Caco-2 (cell line): ENCODE measurements at regions not wholly inside any gene's neighbourhood (a gene's known extent, or its start where the extent isn't known, plus 50 kb on each side); places are given as distances from the start of the nearest gene placed in this dataset.

Experiments used
- BruUV-seq: library from RNA; stranded (reverse); fragments of 400-500 nt; replicated peaks from 2 replicates; lab custom pipeline; 2021; lab: Mats Ljungman, UMichigan
- CTCF ChIA-PET: fragments of 300-600 bp; sonication (Branson Sonifier 250); formaldehyde crosslinking; loops from one replicate; lab custom pipeline; 2022; ENCODE audit warnings: antibody characterized with exemption; lab: Charles Lee
- POLR2A ChIA-PET: fragments of 300-600 bp; sonication (Branson Sonifier 250); formaldehyde crosslinking; loops from one replicate; lab custom pipeline; 2022; ENCODE audit warnings: antibody characterized with exemption; lab: Charles Lee
- DNase-seq, 2 experiments: peaks; one replicate each; pipeline versions ENCODE4 v3.0.0 to v3.0.0-alpha.2; 2020 to 2022
- H3K27me3 ChIP-seq: replicated peaks from 2 replicates; pipeline ENCODE4 v1.6.0; 2011; ENCODE audit warnings: low read length; ENCODE audit not compliant: control insufficient read depth, insufficient read depth
- H3K36me3 ChIP-seq: 2 replicates; pipeline ENCODE4 v1.5.1; 2011; ENCODE audit warnings: low read length; ENCODE audit not compliant: control insufficient read depth, insufficient read depth
- H3K4me1 ChIP-seq: fragments of 250-450 bp; sonication (Bioruptor Pico); 2 replicates; pipeline ENCODE4 v1.5.1; 2020; ENCODE audit warnings: mild to moderate bottlenecking
- H3K4me3 ChIP-seq: 2 replicates; pipeline ENCODE4 v1.5.1; 2011; ENCODE audit warnings: low read depth, mild to moderate bottlenecking, control low read depth, low read length
- H3K9me3 ChIP-seq: fragments of 250-450 bp; sonication (Bioruptor Pico); 2 replicates; pipeline ENCODE4 v1.5.1; 2020; ENCODE audit warnings: mild to moderate bottlenecking, moderate library complexity
- H3K27ac Mint-ChIP-seq: one replicate; pipeline ENCODE4 v1.8.0; 2022; ENCODE audit warnings: mixed read lengths; ENCODE audit not compliant: unreplicated experiment
- H3K27me3 Mint-ChIP-seq: one replicate; pipeline ENCODE4 v1.8.0; 2022; ENCODE audit warnings: mixed read lengths; ENCODE audit not compliant: insufficient read depth, unreplicated experiment
- H3K36me3 Mint-ChIP-seq: one replicate; pipeline ENCODE4 v1.8.0; 2022; ENCODE audit warnings: mild to moderate bottlenecking, mixed read lengths; ENCODE audit not compliant: insufficient read depth, unreplicated experiment
- H3K4me1 Mint-ChIP-seq: one replicate; pipeline ENCODE4 v1.8.0; 2022; ENCODE audit warnings: low read depth, mixed read lengths; ENCODE audit not compliant: unreplicated experiment
- H3K4me3 Mint-ChIP-seq: one replicate; pipeline ENCODE4 v1.8.0; 2022; ENCODE audit warnings: mild to moderate bottlenecking, moderate library complexity, mixed read lengths; ENCODE audit not compliant: unreplicated experiment
- H3K9me3 Mint-ChIP-seq: one replicate; pipeline ENCODE4 v1.8.0; 2022; ENCODE audit warnings: mixed read lengths; ENCODE audit not compliant: unreplicated experiment
- intact Hi-C: fragments of 100-400 bp; cut with micrococcal nuclease; formaldehyde crosslinking; loops from one replicate; pipeline ENCODE4 v1.10.0; 2022; ENCODE audit not compliant: unreplicated experiment
- TF ChIP-seq, protein P1 (sequence below), 2 experiments: fragments of 200-600 bp in 1 of 2; IDR thresholded peaks; 1 replicate in 1 of 2; 2 replicates in 1 of 2; pipeline versions ENCODE4 v1.5.1 to v1.8.0; 2011 to 2022; ENCODE audit warnings: antibody characterized with exemption in 1 of 2, control low read depth in 1 of 2, inconsistent platforms in 1 of 2, low read depth in 1 of 2, low read length in 1 of 2, mild to moderate bottlenecking in 1 of 2, moderate library complexity in 1 of 2; ENCODE audit not compliant: insufficient read depth in 1 of 2, severe bottlenecking in 1 of 2, unreplicated experiment in 1 of 2

- H3K4me1 Mint-ChIP-seq: peaks cover 21% of the 10 kb centered on the region
- no peak overlapping the region for H3K4me3 ChIP-seq
- POLR2A ChIA-PET: no interaction called here
- 0 out of 2 replicates have a peak, but pooled peaks cover 6% of the 10 kb centered on the region for H3K4me1 ChIP-seq
- TF ChIP-seq, protein P1, sequence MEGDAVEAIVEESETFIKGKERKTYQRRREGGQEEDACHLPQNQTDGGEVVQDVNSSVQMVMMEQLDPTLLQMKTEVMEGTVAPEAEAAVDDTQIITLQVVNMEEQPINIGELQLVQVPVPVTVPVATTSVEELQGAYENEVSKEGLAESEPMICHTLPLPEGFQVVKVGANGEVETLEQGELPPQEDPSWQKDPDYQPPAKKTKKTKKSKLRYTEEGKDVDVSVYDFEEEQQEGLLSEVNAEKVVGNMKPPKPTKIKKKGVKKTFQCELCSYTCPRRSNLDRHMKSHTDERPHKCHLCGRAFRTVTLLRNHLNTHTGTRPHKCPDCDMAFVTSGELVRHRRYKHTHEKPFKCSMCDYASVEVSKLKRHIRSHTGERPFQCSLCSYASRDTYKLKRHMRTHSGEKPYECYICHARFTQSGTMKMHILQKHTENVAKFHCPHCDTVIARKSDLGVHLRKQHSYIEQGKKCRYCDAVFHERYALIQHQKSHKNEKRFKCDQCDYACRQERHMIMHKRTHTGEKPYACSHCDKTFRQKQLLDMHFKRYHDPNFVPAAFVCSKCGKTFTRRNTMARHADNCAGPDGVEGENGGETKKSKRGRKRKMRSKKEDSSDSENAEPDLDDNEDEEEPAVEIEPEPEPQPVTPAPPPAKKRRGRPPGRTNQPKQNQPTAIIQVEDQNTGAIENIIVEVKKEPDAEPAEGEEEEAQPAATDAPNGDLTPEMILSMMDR (IDR thresholded peaks at IDR 0.05; ENCODE audit: insufficient read depth in 1 of 2, low read depth in 1 of 2, low read length in 1 of 2, severe bottlenecking in 1 of 2, unreplicated experiment in 1 of 2): no peak
- no peak overlapping the region for H3K4me3 Mint-ChIP-seq
- CTCF ChIA-PET: no interaction called here
- no peaks in the 10 kb centered on the region for H3K27me3 Mint-ChIP-seq
- no peaks in the 10 kb centered on the region for H3K27me3 ChIP-seq
- H3K9me3 Mint-ChIP-seq: peaks cover 11% of the 10 kb centered on the region
- H3K9me3 ChIP-seq: no peaks in the 10 kb centered on the region
- H3K36me3 ChIP-seq: no peaks in the 10 kb centered on the region
- no peaks in the 10 kb centered on the region for H3K36me3 Mint-ChIP-seq
- no TSS peak for BruUV-seq
- H3K27ac Mint-ChIP-seq: no peak overlapping the region
- intact Hi-C loops: no loop called here
- DNase-seq: no peak
Measured at GRCh38 chr2:234241656-234242458, 191.4 kb downstream of the SPP2 start.

DNA sequence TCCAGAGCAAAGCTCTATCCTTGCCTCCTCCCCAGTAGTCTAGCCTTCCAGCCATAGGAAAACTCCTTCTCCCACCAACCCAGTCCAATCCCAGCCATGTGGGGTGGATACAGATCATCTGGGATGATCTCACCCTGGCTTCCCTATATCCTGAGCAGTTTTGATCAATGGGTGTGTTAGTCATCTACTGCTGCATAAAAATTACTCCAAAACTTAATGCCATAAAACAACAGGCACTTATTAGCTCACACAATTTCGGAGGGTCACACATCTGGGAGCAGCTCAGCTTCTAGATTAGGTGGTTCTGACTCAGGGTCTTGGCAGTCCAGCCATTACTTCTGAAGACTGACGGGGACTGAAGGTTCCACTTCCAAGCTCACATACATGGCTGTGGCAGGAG lies 190.4 kb downstream of the SPP2 start:
- peaks cover 21% of the 10 kb centered on the region for H3K4me1 Mint-ChIP-seq
- no peak overlapping the region for H3K27ac Mint-ChIP-seq
- H3K27me3 Mint-ChIP-seq: no peaks in the 10 kb centered on the region
- Histone ChIP-seq H3K4me3 (no peak overlapping the region), H3K36me3 (no peaks in the 10 kb centered on the region), H3K27me3 (no peaks in the 10 kb centered on the region), H3K4me1 (0 out of 2 replicates have a peak, but pooled peaks cover 6% of the 10 kb centered on the region), H3K9me3 (no peaks in the 10 kb centered on the region)
- intact Hi-C loops: no loop called here
- peaks cover 11% of the 10 kb centered on the region for H3K9me3 Mint-ChIP-seq
- no TSS peak for BruUV-seq
- DNase-seq: no peak
- CTCF ChIA-PET: no interaction called here
- H3K36me3 Mint-ChIP-seq: no peaks in the 10 kb centered on the region
- TF ChIP-seq, protein P1 (IDR thresholded peaks at IDR 0.05; ENCODE audit: insufficient read depth in 1 of 2, low read depth in 1 of 2, low read length in 1 of 2, severe bottlenecking in 1 of 2, unreplicated experiment in 1 of 2): no peak
- H3K4me3 Mint-ChIP-seq: no peak overlapping the region
- POLR2A ChIA-PET: no interaction called here

DNA sequence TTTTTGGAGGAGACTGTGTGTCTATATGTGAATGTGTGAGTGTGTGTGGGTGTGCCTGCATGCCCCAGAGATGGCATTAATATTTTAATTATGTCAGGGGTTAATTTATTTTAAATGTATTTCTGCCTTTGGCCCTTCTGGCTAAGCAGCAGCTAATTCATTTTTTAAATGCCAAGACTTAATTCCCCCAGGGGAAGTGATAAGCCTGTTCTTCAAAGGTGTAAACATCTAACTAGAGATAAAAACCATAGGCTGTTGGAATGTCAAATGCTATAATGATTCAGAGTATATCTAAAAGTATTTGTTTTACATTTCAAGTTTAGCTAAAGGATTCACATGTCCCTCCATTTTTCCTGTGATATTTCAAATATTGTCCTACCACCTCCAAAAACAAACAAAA lies 184.7 kb downstream of the SPP2 start:
- H3K4me3 Mint-ChIP-seq: no peak overlapping the region
- peaks cover 11% of the 10 kb centered on the region for H3K9me3 Mint-ChIP-seq
- ChIA-PET CTCF (no interaction called here), POLR2A (interaction anchor here (0.6 kb wide), 1 partner anchor 64 kb away, joined by 3 read pairs; no protein-coding TSS in a partner anchor)
- Histone ChIP-seq H3K27me3 (no peaks in the 10 kb centered on the region), H3K4me1 (peaks cover 8% of the 10 kb centered on the region), H3K4me3 (no peak overlapping the region), H3K9me3 (no peaks in the 10 kb centered on the region), H3K36me3 (no peaks in the 10 kb centered on the region)
- TF ChIP-seq, protein P1 (IDR thresholded peaks at IDR 0.05; ENCODE audit: insufficient read depth in 1 of 2, low read depth in 1 of 2, low read length in 1 of 2, severe bottlenecking in 1 of 2, unreplicated experiment in 1 of 2): no peak
- H3K36me3 Mint-ChIP-seq: no peaks in the 10 kb centered on the region
- H3K27ac Mint-ChIP-seq: no peak overlapping the region
- no peaks in the 10 kb centered on the region for H3K27me3 Mint-ChIP-seq
- BruUV-seq: no TSS peak
- intact Hi-C loops: no loop called here
- no peak for DNase-seq
- peaks cover 7% of the 10 kb centered on the region for H3K4me1 Mint-ChIP-seq
